ENCODE measurements at regions not wholly inside any gene's neighbourhood (a gene's known extent, or its start where the extent isn't known, plus 50 kb on each side); places are given as distances from the start of the nearest gene placed in this dataset.

DNA sequence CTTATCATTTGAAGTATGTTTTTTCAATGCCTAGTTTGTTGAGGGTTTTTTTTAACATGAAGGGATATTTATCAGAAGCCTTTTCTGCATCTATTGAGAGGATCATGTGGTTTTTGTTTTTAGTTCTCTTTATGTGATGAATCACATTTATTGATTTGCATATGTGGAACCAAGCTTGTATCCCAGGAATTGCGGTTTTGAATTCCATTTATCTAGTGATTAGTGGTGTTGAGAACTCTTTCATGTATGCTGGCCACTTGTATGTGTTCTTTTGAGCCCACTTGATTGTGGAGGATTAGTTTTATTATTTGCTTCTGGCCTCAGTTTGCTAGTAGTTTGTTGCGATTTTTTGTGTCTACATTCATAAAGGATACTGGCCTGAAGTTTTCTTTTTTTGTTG, 85.0 kb upstream of the CNKSR2 start (continued):
- TF ChIP-seq ZNF658 (tag by site-specific recombination; IDR thresholded peaks at IDR 0.05) (no peak), YY2 (tag by site-specific recombination; IDR thresholded peaks at IDR 0.05) (no peak), ZBTB49 (tag by site-specific recombination; IDR thresholded peaks at IDR 0.05; ENCODE audit: low read depth) (no peak)

DNA sequence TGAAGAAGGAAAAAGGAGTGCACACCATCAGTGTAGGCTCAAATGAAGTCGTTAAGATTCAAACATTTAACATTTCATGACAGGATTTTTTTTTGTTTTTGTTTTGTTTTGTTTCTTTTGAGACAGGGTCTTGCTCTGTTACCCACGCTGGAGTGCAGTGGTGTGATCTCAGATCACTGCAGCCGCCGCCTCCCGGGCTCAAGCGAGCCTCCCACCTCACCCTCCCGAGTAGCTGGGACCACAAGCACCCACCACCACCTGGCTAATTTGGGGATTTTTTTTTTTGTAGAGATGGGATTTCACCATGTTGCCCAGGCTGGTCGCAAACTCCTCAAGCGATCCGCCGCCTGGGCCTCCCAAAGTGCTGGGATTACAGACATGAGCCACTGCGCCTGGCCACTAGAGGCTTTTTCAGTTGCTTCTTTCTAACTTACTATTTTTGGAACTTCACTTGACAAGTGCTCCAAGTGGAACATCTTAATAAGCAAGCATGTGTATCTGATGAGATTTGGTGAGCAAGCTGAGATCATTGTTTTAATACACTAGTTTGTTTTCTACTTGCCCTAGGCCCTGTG, 78.9 kb upstream of the CNKSR2 start:
- H3K27ac ChIP-seq (ENCODE audit: extremely low read depth, low read depth, low read length): no peak overlapping the region
- POLR2A ChIA-PET: interaction anchor here (0.5 kb wide), 1 partner anchor 397 kb away, joined by 4 read pairs; no protein-coding TSS in a partner anchor
- H3K36me3 ChIP-seq (ENCODE audit: control insufficient read depth in 2 of 2, insufficient read depth in 1 of 2, low read length in 2 of 2): no peaks in the 10 kb centered on the region
- TF ChIP-seq GLI4 (tag by site-specific recombination; IDR thresholded peaks at IDR 0.05): no peak
- no peak for TF ChIP-seq ZNF37A (tag by site-specific recombination; IDR thresholded peaks at IDR 0.05)
- no peak for TF ChIP-seq ZNF544 (tag by site-specific recombination; IDR thresholded peaks at IDR 0.05)
- TF ChIP-seq SCRT1 (tag by site-specific recombination; IDR thresholded peaks at IDR 0.05; ENCODE audit: borderline replicate concordance): no peak
- no peak for TF ChIP-seq ATF2 (tag by site-specific recombination; IDR thresholded peaks at IDR 0.05; ENCODE audit: low read depth)
- no peak for TF ChIP-seq PBX3 (CRISPR knock-in tag; IDR thresholded peaks at IDR 0.05)
- no peak for TF ChIP-seq ZNF175 (tag by site-specific recombination; IDR thresholded peaks at IDR 0.05)
- H3K4me3 ChIP-seq (ENCODE audit: low read depth, low read length): no peak overlapping the region
- H3K4me1 ChIP-seq (ENCODE audit: control insufficient read depth, insufficient read depth, low read length): no peaks in the 10 kb centered on the region
- H3K9me3 ChIP-seq (ENCODE audit: control insufficient read depth, insufficient read depth, low read depth, low read length): no peaks in the 10 kb centered on the region
- CTCF ChIA-PET: interaction anchor here (0.6 kb wide), 2 partner anchors 116 to 631 kb away, joined by 4 read pairs; no protein-coding TSS in a partner anchor

DNA sequence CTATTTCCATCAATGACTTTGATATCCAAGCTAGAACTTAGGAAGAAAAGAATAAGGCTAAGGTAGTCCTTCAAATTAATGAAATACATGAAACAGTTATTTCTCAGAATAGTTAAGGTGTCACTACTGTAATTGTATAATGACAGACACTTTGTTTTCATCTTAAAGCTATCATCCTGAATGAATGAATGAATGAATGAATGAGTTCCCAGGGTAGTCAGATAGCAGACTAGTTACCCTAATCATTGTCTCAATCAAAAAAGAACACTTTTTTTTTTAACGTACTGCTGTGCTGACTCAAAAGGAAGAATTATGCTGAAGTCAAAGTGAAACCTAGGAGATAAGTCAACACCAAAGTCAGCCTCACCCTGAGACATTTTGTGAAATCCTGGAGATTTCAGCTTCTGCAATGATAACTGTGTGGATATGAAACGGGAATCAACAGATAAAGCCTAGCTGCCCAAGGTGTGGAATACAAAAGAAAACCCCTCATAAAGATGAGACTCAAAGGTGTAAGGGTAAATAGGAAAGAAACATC, 68.3 kb upstream of the CNKSR2 start:
- no peak overlapping the region for H3K4me3 ChIP-seq (ENCODE audit: low read depth, low read length)
- ChIA-PET POLR2A (no interaction called here), CTCF (no interaction called here)
- no peaks in the 10 kb centered on the region for H3K9me3 ChIP-seq (ENCODE audit: control insufficient read depth, insufficient read depth, low read depth, low read length)
- H3K27ac ChIP-seq (ENCODE audit: extremely low read depth, low read depth, low read length): no peak overlapping the region
- TF ChIP-seq ZXDB (tag by site-specific recombination; IDR thresholded peaks at IDR 0.05): no peak
- TF ChIP-seq TCF7L2 (IDR thresholded peaks at IDR 0.05; ENCODE audit: borderline replicate concordance, low read depth, low read length): no peak
- TF ChIP-seq ZFP69B (tag by site-specific recombination; IDR thresholded peaks at IDR 0.05): no peak
- TF ChIP-seq ZNF776 (tag by site-specific recombination; IDR thresholded peaks at IDR 0.05; ENCODE audit: borderline replicate concordance): no peak
- no peak for TF ChIP-seq HIC1 (tag by site-specific recombination; IDR thresholded peaks at IDR 0.05)
- TF ChIP-seq ZNF248 (tag by site-specific recombination; IDR thresholded peaks at IDR 0.05): no peak
- no peaks in the 10 kb centered on the region for H3K36me3 ChIP-seq (ENCODE audit: control insufficient read depth in 2 of 2, insufficient read depth in 1 of 2, low read length in 2 of 2)
- H3K4me1 ChIP-seq (ENCODE audit: control insufficient read depth, insufficient read depth, low read length): no peaks in the 10 kb centered on the region

Measured in HEK293 (cell line).